Coronary artery (tissue), 2 donors: ENCODE measurements at regions not wholly inside any gene's neighbourhood (a gene's known extent, or its start where the extent isn't known, plus 50 kb on each side); places are given as distances from the start of the nearest gene placed in this dataset.

ENCODE experiments used
- DNase-seq: peaks from one replicate; pipeline ENCODE4 v3.0.0-alpha.2; 2017; ENCODE audit warnings: low spot score
- H3K27ac ChIP-seq, 2 donors: fragments of 200-600 bp; sonication (generic); one replicate each; pipeline ENCODE4 v1.5.1; 2016 to 2019
- H3K4me3 ChIP-seq: fragments of 200-600 bp; sonication (generic); 2 replicates; pipeline ENCODE4 v1.5.1; 2016; ENCODE audit warnings: mild to moderate bottlenecking, moderate library complexity
- TF ChIP-seq, protein P1 (sequence below): fragments of 200-600 bp; sonication (generic); IDR thresholded peaks from one replicate; pipeline ENCODE4 v1.5.1; 2019; ENCODE audit warnings: antibody characterized with exemption

- DNase-seq = no peak
- Histone ChIP-seq H3K4me3 (no peak overlapping the region), H3K27ac (no peak overlapping the region)
- TF ChIP-seq, protein P1, sequence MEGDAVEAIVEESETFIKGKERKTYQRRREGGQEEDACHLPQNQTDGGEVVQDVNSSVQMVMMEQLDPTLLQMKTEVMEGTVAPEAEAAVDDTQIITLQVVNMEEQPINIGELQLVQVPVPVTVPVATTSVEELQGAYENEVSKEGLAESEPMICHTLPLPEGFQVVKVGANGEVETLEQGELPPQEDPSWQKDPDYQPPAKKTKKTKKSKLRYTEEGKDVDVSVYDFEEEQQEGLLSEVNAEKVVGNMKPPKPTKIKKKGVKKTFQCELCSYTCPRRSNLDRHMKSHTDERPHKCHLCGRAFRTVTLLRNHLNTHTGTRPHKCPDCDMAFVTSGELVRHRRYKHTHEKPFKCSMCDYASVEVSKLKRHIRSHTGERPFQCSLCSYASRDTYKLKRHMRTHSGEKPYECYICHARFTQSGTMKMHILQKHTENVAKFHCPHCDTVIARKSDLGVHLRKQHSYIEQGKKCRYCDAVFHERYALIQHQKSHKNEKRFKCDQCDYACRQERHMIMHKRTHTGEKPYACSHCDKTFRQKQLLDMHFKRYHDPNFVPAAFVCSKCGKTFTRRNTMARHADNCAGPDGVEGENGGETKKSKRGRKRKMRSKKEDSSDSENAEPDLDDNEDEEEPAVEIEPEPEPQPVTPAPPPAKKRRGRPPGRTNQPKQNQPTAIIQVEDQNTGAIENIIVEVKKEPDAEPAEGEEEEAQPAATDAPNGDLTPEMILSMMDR = no peak
Observed at GRCh38 chr11:70873736-70874412, 378.5 kb downstream of the SHANK2 start.

DNA sequence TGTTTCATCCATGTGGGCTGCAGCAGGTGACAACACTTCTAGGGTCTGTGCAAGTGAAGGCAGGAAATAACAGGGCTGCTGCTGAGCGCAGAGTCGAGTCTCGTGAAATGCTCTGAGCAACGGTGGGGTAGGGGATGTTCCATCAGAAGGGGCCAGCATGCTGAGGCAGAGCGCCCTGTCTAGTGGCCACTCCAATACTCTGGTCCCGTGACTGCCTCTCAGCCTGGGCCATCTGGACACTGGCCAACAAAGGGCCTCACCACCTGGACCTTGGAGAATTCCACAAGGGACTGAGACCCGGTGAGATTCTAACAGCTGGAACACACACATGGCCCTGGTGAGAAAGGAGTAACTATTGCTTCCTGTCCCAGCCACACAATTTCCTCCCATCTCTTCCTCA, 375.7 kb downstream of the SHANK2 start:
- DNase-seq = no peak
- H3K27ac ChIP-seq = no peak overlapping the region

GRCh38 chr11:70877151-70877550, 375.2 kb downstream of the SHANK2 start:
- TF ChIP-seq, protein P1 = no peak
- no peak for DNase-seq
- no peak overlapping the region for H3K27ac ChIP-seq
- no peak overlapping the region for H3K4me3 ChIP-seq

More for the DNA sequence above, 375.7 kb downstream of the SHANK2 start:
- TF ChIP-seq, protein P1 = no peak
- H3K4me3 ChIP-seq = no peak overlapping the region

DNA sequence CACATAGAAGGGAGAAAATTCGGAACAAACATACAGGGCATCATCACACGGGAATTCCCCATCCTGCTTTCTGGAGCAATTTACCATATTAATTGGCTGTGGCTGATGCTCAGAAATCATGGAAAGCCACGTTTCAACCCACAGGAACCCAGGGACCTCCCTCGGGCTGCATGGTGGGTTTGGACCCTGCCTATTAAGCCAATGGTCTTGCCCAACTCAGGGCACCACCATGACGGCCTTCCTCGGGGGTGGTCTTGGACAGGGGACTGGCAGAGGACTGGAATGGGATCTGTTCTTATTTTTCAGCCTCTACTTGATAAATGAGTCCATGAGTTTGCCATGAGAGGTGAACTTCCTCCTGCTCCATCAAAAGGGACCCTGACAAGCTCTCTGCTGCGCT, 374.0 kb downstream of the SHANK2 start:
- no peak for DNase-seq
- H3K4me3 ChIP-seq = no peak overlapping the region
- no peak overlapping the region for H3K27ac ChIP-seq
- TF ChIP-seq, protein P1 = no peak

- Histone ChIP-seq H3K4me3 (no peak overlapping the region), H3K27ac (no peak overlapping the region)
- TF ChIP-seq, protein P1 = no peak
- DNase-seq = no peak
Observed at GRCh38 chr11:70879601-70880285, 372.6 kb downstream of the SHANK2 start.

DNA sequence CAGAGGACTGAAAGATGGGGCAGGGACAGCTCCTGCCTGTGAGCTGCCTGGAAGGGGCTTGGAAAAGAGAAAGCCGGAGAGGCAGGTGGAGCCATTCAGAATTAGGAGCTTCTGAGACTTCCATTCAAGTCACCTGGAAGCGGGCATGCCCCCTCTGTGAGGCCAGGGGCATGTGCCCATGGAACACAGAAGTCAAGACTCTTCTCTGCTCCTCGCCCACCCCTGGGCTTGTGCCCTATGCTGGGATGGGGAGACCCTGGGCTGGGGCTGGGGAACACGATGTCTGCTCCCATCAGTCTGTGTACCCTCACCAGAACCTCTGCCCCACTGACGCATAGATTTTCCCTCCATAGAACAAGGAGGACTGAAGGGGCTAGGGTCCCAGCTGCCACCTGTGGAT, 372.0 kb downstream of the SHANK2 start:
- no peak for DNase-seq
- Histone ChIP-seq H3K27ac (no peak overlapping the region), H3K4me3 (no peak overlapping the region)
- TF ChIP-seq, protein P1 = no peak
